Liver (tissue), 3 donors: ENCODE measurements at regions not wholly inside any gene's neighbourhood (a gene's known extent, or its start where the extent isn't known, plus 50 kb on each side); places are given as distances from the start of the nearest gene placed in this dataset.

Experiments
- ATF3 ChIP-seq: IDR thresholded peaks from 2 replicates; pipeline ENCODE4 v1.6.1; 2016; ENCODE audit warnings: antibody characterized with exemption
- CTCF ChIP-seq: fragments of 150-350 bp; IDR thresholded peaks from 2 replicates; pipeline ENCODE4 v1.5.1; 2017; ENCODE audit warnings: improper control_type of control experiment, low read depth, low read length; ENCODE audit not compliant: missing input control
- EGR1 ChIP-seq, 2 donors: IDR thresholded peaks; 2 replicates each; pipeline ENCODE4 v1.6.1; 2016 to 2018; ENCODE audit warnings: antibody characterized with exemption in 2 of 2, low read depth in 2 of 2
- GABPA ChIP-seq, 2 donors: IDR thresholded peaks in 1 of 2; conservative IDR thresholded peaks in 1 of 2; 2 replicates each; pipeline ENCODE4 v1.6.1; 2016; ENCODE audit warnings: antibody characterized with exemption in 2 of 2, mild to moderate bottlenecking in 1 of 2, moderate library complexity in 1 of 2
- RAD21 ChIP-seq, 2 donors: IDR thresholded peaks; 2 replicates each; pipeline ENCODE4 v1.6.1; 2016; ENCODE audit warnings: antibody characterized with exemption in 2 of 2, mild to moderate bottlenecking in 2 of 2
- REST ChIP-seq: IDR thresholded peaks from 2 replicates; pipeline ENCODE4 v1.6.1; 2016; ENCODE audit warnings: antibody characterized with exemption, mild to moderate bottlenecking
- TAF1 ChIP-seq: conservative IDR thresholded peaks from 2 replicates; pipeline ENCODE4 v1.6.1; 2016; ENCODE audit warnings: antibody characterized with exemption, mild to moderate bottlenecking
- donor health status: healthy.
- donor health status: healthy.

GRCh38 chr4:65023883-65024670 lies 614.8 kb upstream of the TECRL start:
- TF ChIP-seq CTCF, result no peak
- no peak for TF ChIP-seq REST
- no peak for TF ChIP-seq TAF1
- TF ChIP-seq RAD21 (IDR thresholded peaks at IDR 0.05), result no peak
- TF ChIP-seq EGR1 (IDR thresholded peaks at IDR 0.05; ENCODE audit: low read depth in 2 of 2), result no peak
- TF ChIP-seq ATF3, result no peak
- no peak for TF ChIP-seq GABPA (IDR thresholded peaks at IDR 0.05 in 1 of 2, conservative IDR thresholded peaks at IDR 0.05 in 1 of 2)
